Spleen (tissue), 7 donors: ENCODE measurements at regions not wholly inside any gene's neighbourhood (a gene's known extent, or its start where the extent isn't known, plus 50 kb on each side); places are given as distances from the start of the nearest gene placed in this dataset.

ENCODE experiments used
- CTCF ChIP-seq, 11 experiments: fragments of 200-600 bp in 7 of 11; fragments of 450-650 bp in 4 of 11; sonication (generic) in 4 of 11; IDR thresholded peaks in 8 of 11; conservative IDR thresholded peaks in 3 of 11; 1 replicate in 7 of 11; 2 replicates in 4 of 11; pipeline versions ENCODE4 v1.4.0 to v1.8.0; 2016 to 2021; ENCODE audit warnings: antibody characterized with exemption in 11 of 11, inconsistent platforms in 4 of 11, mild to moderate bottlenecking in 1 of 11
- POLR2A ChIP-seq, 3 donors: fragments of 450-650 bp; IDR thresholded peaks; one replicate each; pipeline ENCODE4 v1.5.1; 2017; ENCODE audit warnings: antibody characterized with exemption in 3 of 3, mild to moderate bottlenecking in 1 of 3
- POLR2AphosphoS5 ChIP-seq, 3 donors: sonication (generic); formaldehyde crosslinking; IDR thresholded peaks; one replicate each; pipeline ENCODE4 v1.5.1; 2017; ENCODE audit warnings: antibody characterized with exemption in 3 of 3
- donor health status: DM: no; HTN: no; CAD: no; lungs with moderate emphysema.
- donor health status: DM: no; HTN: no; CAD: no.
- donor health status: DM: no; HTN: no; CAD: no.

GRCh38 chr6:164825386-164825785, 484.0 kb downstream of the C6orf118 start:
- TF ChIP-seq CTCF (IDR thresholded peaks at IDR 0.05 in 8 of 11, conservative IDR thresholded peaks at IDR 0.05 in 3 of 11) (no peak), POLR2A (IDR thresholded peaks at IDR 0.05) (no peak), POLR2AphosphoS5 (IDR thresholded peaks at IDR 0.05) (no peak)
